ENCODE measurements at regions not wholly inside any gene's neighbourhood (a gene's known extent, or its start where the extent isn't known, plus 50 kb on each side); places are given as distances from the start of the nearest gene placed in this dataset.

GRCh38 chr2:235399895-235400294 lies 93.9 kb upstream of the AGAP1 start:
- no CpG with 5 or more reads among the region's 1 CpG for WGBS (ENCODE audit: insufficient coverage, low coverage, low lambda C conversion rate, missing lambda C conversion rate)
- intact Hi-C loops (cut with DNase I), result no loop called here
- H3K4me3 ChIP-seq, result no peak overlapping the region
- ATAC-seq, result no peak
- H3K36me3 ChIP-seq, result no peaks in the 10 kb centered on the region
- TF ChIP-seq CTCF (IDR thresholded peaks at IDR 0.05) (no peak), POLR2A (IDR thresholded peaks at IDR 0.05) (no peak)
- no peaks in the 10 kb centered on the region for H3K4me1 ChIP-seq
- H3K27ac ChIP-seq, result no peak overlapping the region
- DNase-seq, result no peak
- no peaks in the 10 kb centered on the region for H3K9me3 ChIP-seq
- no peaks in the 10 kb centered on the region for H3K27me3 ChIP-seq

GRCh38 chr2:235402422-235402821 lies 91.4 kb upstream of the AGAP1 start:
- H3K4me1 ChIP-seq, result no peaks in the 10 kb centered on the region
- H3K9me3 ChIP-seq, result no peaks in the 10 kb centered on the region
- H3K27ac ChIP-seq, result no peak overlapping the region
- TF ChIP-seq POLR2A (IDR thresholded peaks at IDR 0.05), result no peak
- TF ChIP-seq CTCF (IDR thresholded peaks at IDR 0.05), result no peak
- intact Hi-C loops (cut with DNase I), result no loop called here
- ATAC-seq (no peak), DNase-seq (no peak)
- WGBS (ENCODE audit: insufficient coverage, low coverage, low lambda C conversion rate, missing lambda C conversion rate), result 59% methylated on average over 2 of the region's 2 CpGs
- H3K4me3 ChIP-seq, result no peak overlapping the region
- H3K27me3 ChIP-seq, result no peaks in the 10 kb centered on the region
- no peaks in the 10 kb centered on the region for H3K36me3 ChIP-seq

GRCh38 chr2:235405612-235406361 lies 88.1 kb upstream of the AGAP1 start:
- Histone ChIP-seq H3K27ac (no peak overlapping the region), H3K9me3 (no peaks in the 10 kb centered on the region), H3K27me3 (no peaks in the 10 kb centered on the region), H3K36me3 (no peaks in the 10 kb centered on the region), H3K4me3 (no peak overlapping the region), H3K4me1 (no peaks in the 10 kb centered on the region)
- TF ChIP-seq POLR2A (IDR thresholded peaks at IDR 0.05) (no peak), CTCF (IDR thresholded peaks at IDR 0.05) (no peak)
- DNase-seq (no peak), ATAC-seq (no peak)
- intact Hi-C loops (cut with DNase I), result no loop called here
- 45% methylated on average over 9 of the region's 11 CpGs for WGBS (ENCODE audit: insufficient coverage, low coverage, low lambda C conversion rate, missing lambda C conversion rate)

GRCh38 chr2:235406430-235406829 lies 87.4 kb upstream of the AGAP1 start:
- Histone ChIP-seq H3K27me3 (no peaks in the 10 kb centered on the region), H3K4me3 (no peak overlapping the region), H3K27ac (no peak overlapping the region), H3K9me3 (no peaks in the 10 kb centered on the region), H3K4me1 (no peaks in the 10 kb centered on the region), H3K36me3 (no peaks in the 10 kb centered on the region)
- 40% methylated on average over 2 of the region's 8 CpGs for WGBS (ENCODE audit: insufficient coverage, low coverage, low lambda C conversion rate, missing lambda C conversion rate)
- TF ChIP-seq POLR2A (IDR thresholded peaks at IDR 0.05), result no peak
- no peak for TF ChIP-seq CTCF (IDR thresholded peaks at IDR 0.05)
- intact Hi-C loops (cut with DNase I), result no loop called here
- ATAC-seq (no peak), DNase-seq (no peak)
